CD4-positive, alpha-beta memory T cell (primary cell): ENCODE measurements at regions not wholly inside any gene's neighbourhood (a gene's known extent, or its start where the extent isn't known, plus 50 kb on each side); places are given as distances from the start of the nearest gene placed in this dataset.

Experiments
- CTCF ChIA-PET: fragments of 350-600 bp; sonication (Branson Sonifier 250); formaldehyde crosslinking; loops from one replicate; lab custom pipeline; 2021; ENCODE audit warnings: inconsistent platforms; ENCODE audit not compliant: partially characterized antibody; lab: Charles Lee
- POLR2A ChIA-PET: fragments of 350-600 bp; sonication (Branson Sonifier 250); formaldehyde crosslinking; loops from one replicate; lab custom pipeline; 2021; ENCODE audit not compliant: partially characterized antibody; lab: Charles Lee
- DNase-seq, 5 donors: peaks; one replicate each; pipeline versions ENCODE4 v3.0.0 to v3.0.0-alpha.2; 2020 to 2022; ENCODE audit warnings: mixed read lengths in 1 of 5
- H3K27ac ChIP-seq: one replicate; pipeline ENCODE4 v1.7.0; 2013; ENCODE audit warnings: low read depth, low read length
- H3K27me3 ChIP-seq: 2 replicates; pipeline ENCODE4 v1.7.0; 2013; ENCODE audit warnings: mild to moderate bottlenecking, low read length, moderate library complexity; ENCODE audit not compliant: insufficient read depth
- H3K36me3 ChIP-seq: 2 replicates; pipeline ENCODE4 v1.7.0; 2013; ENCODE audit warnings: mild to moderate bottlenecking, low read length, moderate library complexity; ENCODE audit not compliant: insufficient read depth
- H3K4me1 ChIP-seq: 2 replicates; pipeline ENCODE4 v1.7.0; 2013; ENCODE audit warnings: mild to moderate bottlenecking, low read length, moderate library complexity; ENCODE audit not compliant: insufficient read depth
- H3K4me3 ChIP-seq, 2 donors: one replicate each; pipeline ENCODE4 v1.7.0; 2013; ENCODE audit warnings: low read length in 2 of 2, mild to moderate bottlenecking in 1 of 2
- H3K9me3 ChIP-seq, 2 donors: one replicate each; pipeline ENCODE4 v1.7.0; 2013; ENCODE audit warnings: low read length in 2 of 2, control low read depth in 1 of 2; ENCODE audit not compliant: control insufficient read depth in 1 of 2
- H3K27ac Mint-ChIP-seq, 7 donors: one replicate each; pipeline ENCODE4 v1.8.0; 2020 to 2021; ENCODE audit warnings: mixed read lengths in 7 of 7, mild to moderate bottlenecking in 6 of 7, inconsistent platforms in 3 of 7, moderate library complexity in 3 of 7
- H3K27me3 Mint-ChIP-seq, 2 donors: one replicate each; pipeline ENCODE4 v1.8.0; 2020 to 2021; ENCODE audit warnings: mixed read lengths in 2 of 2
- H3K36me3 Mint-ChIP-seq, 2 donors: one replicate each; pipeline ENCODE4 v1.8.0; 2020 to 2021; ENCODE audit warnings: mixed read lengths in 2 of 2, inconsistent platforms in 1 of 2, mild to moderate bottlenecking in 1 of 2
- H3K4me1 Mint-ChIP-seq, 4 donors: one replicate each; pipeline ENCODE4 v1.8.0; 2020 to 2021; ENCODE audit warnings: mixed read lengths in 4 of 4, mild to moderate bottlenecking in 1 of 4
- H3K4me3 Mint-ChIP-seq, 8 donors: one replicate each; pipeline ENCODE4 v1.8.0; 2020 to 2021; ENCODE audit warnings: mixed read lengths in 8 of 8, mild to moderate bottlenecking in 7 of 8, moderate library complexity in 6 of 8, inconsistent platforms in 3 of 8
- H3K9me3 Mint-ChIP-seq, 8 donors: one replicate each; pipeline ENCODE4 v1.8.0; 2020 to 2021; ENCODE audit warnings: mixed read lengths in 8 of 8, mild to moderate bottlenecking in 5 of 8, inconsistent platforms in 3 of 8, moderate library complexity in 1 of 8
- intact Hi-C: fragments of 100-400 bp; cut with micrococcal nuclease; formaldehyde crosslinking; loops from one replicate; pipeline ENCODE4 v1.15.1; 2023

DNA sequence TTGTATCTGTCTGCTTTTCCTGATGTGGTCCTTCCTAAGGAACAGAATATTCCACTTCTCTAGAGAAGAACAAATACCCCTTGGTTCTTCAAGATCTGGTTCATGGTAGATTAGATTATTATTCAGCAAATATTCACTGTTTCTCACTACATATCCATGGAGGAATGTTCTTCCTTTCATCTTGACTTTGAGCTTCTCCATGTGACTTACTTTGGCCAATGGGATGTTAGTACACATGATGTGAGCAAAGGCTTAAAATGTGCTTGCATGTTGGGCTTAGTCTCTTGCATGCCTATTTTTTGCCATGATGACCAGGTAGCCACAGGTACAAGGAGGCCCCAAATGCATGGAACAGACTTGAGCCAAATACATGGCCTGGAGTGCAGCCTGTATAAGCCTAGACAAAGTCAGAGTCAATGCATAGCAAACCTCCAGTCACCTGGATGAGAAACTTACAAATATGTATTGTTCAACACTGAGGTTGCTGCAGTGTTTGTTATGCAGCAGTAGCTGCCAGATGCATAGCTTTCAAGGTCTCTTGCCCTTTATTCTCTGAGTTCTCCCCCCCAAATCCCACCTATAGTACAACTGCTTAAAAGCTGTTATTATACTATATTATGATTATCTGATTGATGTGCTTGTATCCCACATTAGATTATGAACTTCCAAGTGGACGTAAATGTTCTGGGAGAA lies 50.0 kb upstream of the CHD6 start:
- CTCF ChIA-PET, result no interaction called here
- H3K9me3 Mint-ChIP-seq, result peaks cover 0 to 2% (median 0%) of the 10 kb centered on the region in 8 donors
- no peak overlapping the region for H3K27ac Mint-ChIP-seq
- DNase-seq, result no peak
- peaks cover 14% of the 10 kb centered on the region for H3K27me3 ChIP-seq
- no peak overlapping the region for H3K4me3 ChIP-seq
- H3K9me3 ChIP-seq, result no peaks in the 10 kb centered on the region
- H3K27me3 Mint-ChIP-seq, result peaks cover 10 to 28% of the 10 kb centered on the region in 2 donors
- H3K4me3 Mint-ChIP-seq, result no peak overlapping the region
- no peaks in the 10 kb centered on the region for H3K36me3 ChIP-seq
- intact Hi-C loops, result no loop called here
- no peaks in the 10 kb centered on the region for H3K36me3 Mint-ChIP-seq
- no peak overlapping the region for H3K27ac ChIP-seq
- no peaks in the 10 kb centered on the region for H3K4me1 ChIP-seq
- POLR2A ChIA-PET, result no interaction called here
- H3K4me1 Mint-ChIP-seq, result peaks cover 0 to 2% (median 0%) of the 10 kb centered on the region in 4 donors
